ENCODE measurements at regions not wholly inside any gene's neighbourhood (a gene's known extent, or its start where the extent isn't known, plus 50 kb on each side); places are given as distances from the start of the nearest gene placed in this dataset.

GRCh38 chr1:238501290-238501689 is 610.6 kb upstream of the ZP4 start:
- DNase-seq (ENCODE audit: extremely low spot score, insufficient read length, low read depth) (no peak), FAIRE-seq (no peak)

- DNase-seq (ENCODE audit: extremely low spot score, insufficient read length, low read depth) = no peak
- FAIRE-seq = no peak
Measured at GRCh38 chr1:238499021-238499420, 608.3 kb upstream of the ZP4 start.

- no peak for FAIRE-seq
- DNase-seq (ENCODE audit: extremely low spot score, insufficient read length, low read depth) = no peak
Measured at GRCh38 chr1:238492271-238492670, 601.5 kb upstream of the ZP4 start.

GRCh38 chr1:238491265-238491664 is 600.5 kb upstream of the ZP4 start:
- no peak for DNase-seq (ENCODE audit: extremely low spot score, insufficient read length, low read depth)
- no peak for FAIRE-seq

- DNase-seq (ENCODE audit: extremely low spot score, insufficient read length, low read depth) (no peak), FAIRE-seq (no peak)
Measured at GRCh38 chr1:238489006-238489405, 598.3 kb upstream of the ZP4 start.

GRCh38 chr1:238488401-238488800 is 597.7 kb upstream of the ZP4 start:
- FAIRE-seq (no peak), DNase-seq (ENCODE audit: extremely low spot score, insufficient read length, low read depth) (no peak)

- DNase-seq (ENCODE audit: extremely low spot score, insufficient read length, low read depth) = no peak
- no peak for FAIRE-seq
Measured at GRCh38 chr1:238487931-238488330, 597.2 kb upstream of the ZP4 start.

- no peak for DNase-seq (ENCODE audit: extremely low spot score, insufficient read length, low read depth)
- no peak for FAIRE-seq
Measured at GRCh38 chr1:238485912-238486209, 595.1 kb upstream of the ZP4 start.

GRCh38 chr1:238485057-238485911 is 594.6 kb upstream of the ZP4 start:
- FAIRE-seq = no peak
- no peak for DNase-seq (ENCODE audit: extremely low spot score, insufficient read length, low read depth)

- FAIRE-seq (no peak), DNase-seq (ENCODE audit: extremely low spot score, insufficient read length, low read depth) (no peak)
Measured at GRCh38 chr1:238484121-238484520, 593.4 kb upstream of the ZP4 start.

GRCh38 chr1:238476841-238477240 is 586.1 kb upstream of the ZP4 start:
- DNase-seq (ENCODE audit: extremely low spot score, insufficient read length, low read depth) = no peak
- FAIRE-seq = no peak

GRCh38 chr1:238475712-238476111 is 585.0 kb upstream of the ZP4 start:
- FAIRE-seq = no peak
- no peak for DNase-seq (ENCODE audit: extremely low spot score, insufficient read length, low read depth)

- no peak for FAIRE-seq
Measured at GRCh38 chr1:238474263-238474662, 583.5 kb upstream of the ZP4 start.

GRCh38 chr1:238469146-238469631 is 578.5 kb upstream of the ZP4 start:
- FAIRE-seq = no peak
- DNase-seq (ENCODE audit: extremely low spot score, insufficient read length, low read depth) = no peak

More at GRCh38 chr1:238474263-238474662, 583.5 kb upstream of the ZP4 start:
- no peak for DNase-seq (ENCODE audit: extremely low spot score, insufficient read length, low read depth)

- FAIRE-seq (no peak), DNase-seq (ENCODE audit: extremely low spot score, insufficient read length, low read depth) (no peak)
Measured at GRCh38 chr1:238468068-238468467, 577.3 kb upstream of the ZP4 start.

- FAIRE-seq (no peak), DNase-seq (ENCODE audit: extremely low spot score, insufficient read length, low read depth) (no peak)
Measured at GRCh38 chr1:238466459-238466858, 575.7 kb upstream of the ZP4 start.

GRCh38 chr1:238465449-238465848 is 574.7 kb upstream of the ZP4 start:
- DNase-seq (ENCODE audit: extremely low spot score, insufficient read length, low read depth) = no peak
- no peak for FAIRE-seq

- no peak for FAIRE-seq
Measured at GRCh38 chr1:238458899-238459298, 568.2 kb upstream of the ZP4 start.

GRCh38 chr1:238457610-238458009 is 566.9 kb upstream of the ZP4 start:
- FAIRE-seq = no peak

More at GRCh38 chr1:238458899-238459298, 568.2 kb upstream of the ZP4 start:
- DNase-seq (ENCODE audit: extremely low spot score, insufficient read length, low read depth) = no peak

GRCh38 chr1:238451781-238452310 is 561.1 kb upstream of the ZP4 start:
- FAIRE-seq (no peak), DNase-seq (ENCODE audit: extremely low spot score, insufficient read length, low read depth) (no peak)

More at GRCh38 chr1:238457610-238458009, 566.9 kb upstream of the ZP4 start:
- DNase-seq (ENCODE audit: extremely low spot score, insufficient read length, low read depth) = no peak

GRCh38 chr1:238450976-238451375 is 560.3 kb upstream of the ZP4 start:
- FAIRE-seq (no peak), DNase-seq (ENCODE audit: extremely low spot score, insufficient read length, low read depth) (no peak)

- no peak for DNase-seq (ENCODE audit: extremely low spot score, insufficient read length, low read depth)
- no peak for FAIRE-seq
Measured at GRCh38 chr1:238443687-238444086, 553.0 kb upstream of the ZP4 start.

All from GM18507 (cell line).